ENCODE measurements at regions not wholly inside any gene's neighbourhood (a gene's known extent, or its start where the extent isn't known, plus 50 kb on each side); places are given as distances from the start of the nearest gene placed in this dataset.

- TF ChIP-seq CTCF (IDR thresholded peaks at IDR 0.05; ENCODE audit: borderline replicate concordance, extremely low read depth, low read length, poor library complexity, severe bottlenecking) (no peak), EZH2 (IDR thresholded peaks at IDR 0.05; ENCODE audit: borderline replicate concordance, low read depth, low read length, severe bottlenecking) (no peak)
Observed at GRCh38 chr6:147867433-147868226, 359.1 kb downstream of the SAMD5 start.
